ENCODE measurements at regions not wholly inside any gene's neighbourhood (a gene's known extent, or its start where the extent isn't known, plus 50 kb on each side); places are given as distances from the start of the nearest gene placed in this dataset.

DNA sequence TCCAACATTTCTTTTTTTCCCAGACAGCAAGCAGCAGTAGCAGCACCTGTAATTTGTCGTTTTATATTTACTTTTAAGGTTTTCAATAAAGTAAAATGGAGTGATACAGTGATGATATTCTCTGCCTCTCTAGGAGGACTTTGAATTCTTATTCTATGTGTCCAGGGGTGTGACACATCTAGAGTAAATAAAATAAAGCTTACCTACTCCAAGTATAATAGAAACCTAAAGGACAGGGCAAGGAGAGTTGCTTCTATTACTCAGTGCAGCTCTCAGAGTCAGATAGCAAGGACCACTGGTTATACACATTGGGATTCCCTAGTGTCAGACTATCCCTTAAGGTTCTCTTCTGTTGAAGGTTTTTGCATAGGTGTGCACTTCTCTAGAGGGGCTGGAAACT lies 95.9 kb downstream of the LMO4 start:
- TF ChIP-seq, protein P1, sequence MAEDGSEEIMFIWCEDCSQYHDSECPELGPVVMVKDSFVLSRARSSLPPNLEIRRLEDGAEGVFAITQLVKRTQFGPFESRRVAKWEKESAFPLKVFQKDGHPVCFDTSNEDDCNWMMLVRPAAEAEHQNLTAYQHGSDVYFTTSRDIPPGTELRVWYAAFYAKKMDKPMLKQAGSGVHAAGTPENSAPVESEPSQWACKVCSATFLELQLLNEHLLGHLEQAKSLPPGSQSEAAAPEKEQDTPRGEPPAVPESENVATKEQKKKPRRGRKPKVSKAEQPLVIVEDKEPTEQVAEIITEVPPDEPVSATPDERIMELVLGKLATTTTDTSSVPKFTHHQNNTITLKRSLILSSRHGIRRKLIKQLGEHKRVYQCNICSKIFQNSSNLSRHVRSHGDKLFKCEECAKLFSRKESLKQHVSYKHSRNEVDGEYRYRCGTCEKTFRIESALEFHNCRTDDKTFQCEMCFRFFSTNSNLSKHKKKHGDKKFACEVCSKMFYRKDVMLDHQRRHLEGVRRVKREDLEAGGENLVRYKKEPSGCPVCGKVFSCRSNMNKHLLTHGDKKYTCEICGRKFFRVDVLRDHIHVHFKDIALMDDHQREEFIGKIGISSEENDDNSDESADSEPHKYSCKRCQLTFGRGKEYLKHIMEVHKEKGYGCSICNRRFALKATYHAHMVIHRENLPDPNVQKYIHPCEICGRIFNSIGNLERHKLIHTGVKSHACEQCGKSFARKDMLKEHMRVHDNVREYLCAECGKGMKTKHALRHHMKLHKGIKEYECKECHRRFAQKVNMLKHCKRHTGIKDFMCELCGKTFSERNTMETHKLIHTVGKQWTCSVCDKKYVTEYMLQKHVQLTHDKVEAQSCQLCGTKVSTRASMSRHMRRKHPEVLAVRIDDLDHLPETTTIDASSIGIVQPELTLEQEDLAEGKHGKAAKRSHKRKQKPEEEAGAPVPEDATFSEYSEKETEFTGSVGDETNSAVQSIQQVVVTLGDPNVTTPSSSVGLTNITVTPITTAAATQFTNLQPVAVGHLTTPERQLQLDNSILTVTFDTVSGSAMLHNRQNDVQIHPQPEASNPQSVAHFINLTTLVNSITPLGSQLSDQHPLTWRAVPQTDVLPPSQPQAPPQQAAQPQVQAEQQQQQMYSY (CRISPR knock-in tag; IDR thresholded peaks at IDR 0.05): no peak
- TF ChIP-seq, protein P2, sequence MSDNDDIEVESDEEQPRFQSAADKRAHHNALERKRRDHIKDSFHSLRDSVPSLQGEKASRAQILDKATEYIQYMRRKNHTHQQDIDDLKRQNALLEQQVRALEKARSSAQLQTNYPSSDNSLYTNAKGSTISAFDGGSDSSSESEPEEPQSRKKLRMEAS (CRISPR knock-in tag; IDR thresholded peaks at IDR 0.05): no peak
- TF ChIP-seq, protein P3, sequence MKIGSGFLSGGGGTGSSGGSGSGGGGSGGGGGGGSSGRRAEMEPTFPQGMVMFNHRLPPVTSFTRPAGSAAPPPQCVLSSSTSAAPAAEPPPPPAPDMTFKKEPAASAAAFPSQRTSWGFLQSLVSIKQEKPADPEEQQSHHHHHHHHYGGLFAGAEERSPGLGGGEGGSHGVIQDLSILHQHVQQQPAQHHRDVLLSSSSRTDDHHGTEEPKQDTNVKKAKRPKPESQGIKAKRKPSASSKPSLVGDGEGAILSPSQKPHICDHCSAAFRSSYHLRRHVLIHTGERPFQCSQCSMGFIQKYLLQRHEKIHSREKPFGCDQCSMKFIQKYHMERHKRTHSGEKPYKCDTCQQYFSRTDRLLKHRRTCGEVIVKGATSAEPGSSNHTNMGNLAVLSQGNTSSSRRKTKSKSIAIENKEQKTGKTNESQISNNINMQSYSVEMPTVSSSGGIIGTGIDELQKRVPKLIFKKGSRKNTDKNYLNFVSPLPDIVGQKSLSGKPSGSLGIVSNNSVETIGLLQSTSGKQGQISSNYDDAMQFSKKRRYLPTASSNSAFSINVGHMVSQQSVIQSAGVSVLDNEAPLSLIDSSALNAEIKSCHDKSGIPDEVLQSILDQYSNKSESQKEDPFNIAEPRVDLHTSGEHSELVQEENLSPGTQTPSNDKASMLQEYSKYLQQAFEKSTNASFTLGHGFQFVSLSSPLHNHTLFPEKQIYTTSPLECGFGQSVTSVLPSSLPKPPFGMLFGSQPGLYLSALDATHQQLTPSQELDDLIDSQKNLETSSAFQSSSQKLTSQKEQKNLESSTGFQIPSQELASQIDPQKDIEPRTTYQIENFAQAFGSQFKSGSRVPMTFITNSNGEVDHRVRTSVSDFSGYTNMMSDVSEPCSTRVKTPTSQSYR (CRISPR knock-in tag; IDR thresholded peaks at IDR 0.05): no peak
- TF ChIP-seq FOXK1 (CRISPR knock-in tag; IDR thresholded peaks at IDR 0.05) (no peak), ZNF138 (CRISPR knock-in tag; conservative IDR thresholded peaks at IDR 0.05) (no peak), ZNF232 (CRISPR knock-in tag; IDR thresholded peaks at IDR 0.05) (no peak)
- TF ChIP-seq, protein P4, sequence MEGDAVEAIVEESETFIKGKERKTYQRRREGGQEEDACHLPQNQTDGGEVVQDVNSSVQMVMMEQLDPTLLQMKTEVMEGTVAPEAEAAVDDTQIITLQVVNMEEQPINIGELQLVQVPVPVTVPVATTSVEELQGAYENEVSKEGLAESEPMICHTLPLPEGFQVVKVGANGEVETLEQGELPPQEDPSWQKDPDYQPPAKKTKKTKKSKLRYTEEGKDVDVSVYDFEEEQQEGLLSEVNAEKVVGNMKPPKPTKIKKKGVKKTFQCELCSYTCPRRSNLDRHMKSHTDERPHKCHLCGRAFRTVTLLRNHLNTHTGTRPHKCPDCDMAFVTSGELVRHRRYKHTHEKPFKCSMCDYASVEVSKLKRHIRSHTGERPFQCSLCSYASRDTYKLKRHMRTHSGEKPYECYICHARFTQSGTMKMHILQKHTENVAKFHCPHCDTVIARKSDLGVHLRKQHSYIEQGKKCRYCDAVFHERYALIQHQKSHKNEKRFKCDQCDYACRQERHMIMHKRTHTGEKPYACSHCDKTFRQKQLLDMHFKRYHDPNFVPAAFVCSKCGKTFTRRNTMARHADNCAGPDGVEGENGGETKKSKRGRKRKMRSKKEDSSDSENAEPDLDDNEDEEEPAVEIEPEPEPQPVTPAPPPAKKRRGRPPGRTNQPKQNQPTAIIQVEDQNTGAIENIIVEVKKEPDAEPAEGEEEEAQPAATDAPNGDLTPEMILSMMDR (IDR thresholded peaks at IDR 0.05): no peak
